ENCODE measurements at regions not wholly inside any gene's neighbourhood (a gene's known extent, or its start where the extent isn't known, plus 50 kb on each side); places are given as distances from the start of the nearest gene placed in this dataset.

- TF ChIP-seq POLR2AphosphoS5 (IDR thresholded peaks at IDR 0.05), result no peak
- no peak for TF ChIP-seq CTCF (IDR thresholded peaks at IDR 0.05)
- TF ChIP-seq POLR2A (IDR thresholded peaks at IDR 0.05; ENCODE audit: low read depth), result no peak
- TF ChIP-seq EP300 (IDR thresholded peaks at IDR 0.05), result no peak
- no peaks in the 10 kb centered on the region for H3K27me3 ChIP-seq
These were observed 291.6 kb upstream of the C9orf72 start for GRCh38 chr9:27864644-27865438.

GRCh38 chr9:27866741-27867140 is 293.5 kb upstream of the C9orf72 start:
- intact Hi-C loops (cut with DNase I), result no loop called here
- no peak for DNase-seq (ENCODE audit: extremely low spot score)
- WGBS, result 92% methylated on average over 4 of the region's 4 CpGs

More at GRCh38 chr9:27864644-27865438, 291.6 kb upstream of the C9orf72 start:
- intact Hi-C loops (cut with DNase I), result no loop called here
- WGBS, result 25% methylated on average over 7 of the region's 7 CpGs
- H3K4me3 ChIP-seq, result no peak overlapping the region
- no peaks in the 10 kb centered on the region for H3K36me3 ChIP-seq
- no peaks in the 10 kb centered on the region for H3K9me3 ChIP-seq
- H3K4me1 ChIP-seq, result peaks cover 0 to 12% (median 6%) of the 10 kb centered on the region in 4 donors
- DNase-seq (ENCODE audit: extremely low spot score), result no peak
- no peak overlapping the region for H3K27ac ChIP-seq (replicated peaks in 1 of 4)

GRCh38 chr9:27870404-27870803 is 297.1 kb upstream of the C9orf72 start:
- H3K4me3 ChIP-seq, result no peak overlapping the region
- 88% methylated on average over 5 of the region's 5 CpGs for WGBS

More at GRCh38 chr9:27866741-27867140, 293.5 kb upstream of the C9orf72 start:
- H3K27me3 ChIP-seq, result no peaks in the 10 kb centered on the region
- no peak overlapping the region for H3K4me3 ChIP-seq
- H3K36me3 ChIP-seq, result no peaks in the 10 kb centered on the region
- H3K27ac ChIP-seq (replicated peaks in 1 of 4), result no peak overlapping the region
- no peaks in the 10 kb centered on the region for H3K9me3 ChIP-seq
- TF ChIP-seq POLR2AphosphoS5 (IDR thresholded peaks at IDR 0.05), result no peak
- TF ChIP-seq CTCF (IDR thresholded peaks at IDR 0.05), result no peak
- TF ChIP-seq EP300 (IDR thresholded peaks at IDR 0.05), result no peak
- no peak for TF ChIP-seq POLR2A (IDR thresholded peaks at IDR 0.05; ENCODE audit: low read depth)
- peaks cover 0 to 12% (median 6%) of the 10 kb centered on the region in 4 donors for H3K4me1 ChIP-seq

GRCh38 chr9:27880156-27880555 is 306.9 kb upstream of the C9orf72 start:
- intact Hi-C loops (cut with DNase I), result no loop called here
- 46% methylated on average over 3 of the region's 3 CpGs for WGBS
- peaks cover 0 to 4% (median 0%) of the 10 kb centered on the region in 4 donors for H3K9me3 ChIP-seq
- no peak overlapping the region for H3K4me3 ChIP-seq
- H3K27me3 ChIP-seq, result no peaks in the 10 kb centered on the region
- no peaks in the 10 kb centered on the region for H3K4me1 ChIP-seq
- no peaks in the 10 kb centered on the region for H3K36me3 ChIP-seq
- DNase-seq (ENCODE audit: extremely low spot score), result no peak
- H3K27ac ChIP-seq (replicated peaks in 1 of 4), result no peak overlapping the region
- TF ChIP-seq EP300 (IDR thresholded peaks at IDR 0.05) (no peak), CTCF (IDR thresholded peaks at IDR 0.05) (no peak), POLR2AphosphoS5 (IDR thresholded peaks at IDR 0.05) (no peak), POLR2A (IDR thresholded peaks at IDR 0.05; ENCODE audit: low read depth) (no peak)

More at GRCh38 chr9:27870404-27870803, 297.1 kb upstream of the C9orf72 start:
- intact Hi-C loops (cut with DNase I), result no loop called here
- Histone ChIP-seq H3K4me1 (peaks cover 0 to 1% (median under 1%) of the 10 kb centered on the region in 4 donors), H3K27ac (replicated peaks in 1 of 4) (no peak overlapping the region), H3K9me3 (no peaks in the 10 kb centered on the region), H3K27me3 (no peaks in the 10 kb centered on the region), H3K36me3 (no peaks in the 10 kb centered on the region)
- TF ChIP-seq CTCF (IDR thresholded peaks at IDR 0.05) (no peak), EP300 (IDR thresholded peaks at IDR 0.05) (no peak), POLR2A (IDR thresholded peaks at IDR 0.05; ENCODE audit: low read depth) (no peak), POLR2AphosphoS5 (IDR thresholded peaks at IDR 0.05) (no peak)
- DNase-seq (ENCODE audit: extremely low spot score), result no peak

All from esophagus muscularis mucosa (tissue), 4 donors.